ENCODE measurements at regions not wholly inside any gene's neighbourhood (a gene's known extent, or its start where the extent isn't known, plus 50 kb on each side); places are given as distances from the start of the nearest gene placed in this dataset.

GRCh38 chr5:82345108-82345507 lies 67.0 kb upstream of the RPS23 start (continued):
- TF ChIP-seq KDM4A (IDR thresholded peaks at IDR 0.05; ENCODE audit: low read depth, low read length, severe bottlenecking) (no peak), EP300 (IDR thresholded peaks at IDR 0.05; ENCODE audit: borderline replicate concordance in 1 of 2, low read depth in 2 of 2, low read length in 2 of 2) (no peak), RBBP5 (IDR thresholded peaks at IDR 0.05; ENCODE audit: borderline replicate concordance, low read depth, low read length) (no peak), NANOG (IDR thresholded peaks at IDR 0.05; ENCODE audit: insufficient read depth, low read depth, low read length, poor library complexity, severe bottlenecking) (no peak), RAD21 (IDR thresholded peaks at IDR 0.05 in 1 of 2, conservative IDR thresholded peaks at IDR 0.05 in 1 of 2; ENCODE audit: low read depth in 2 of 2, low read length in 2 of 2) (no peak)

All from H1 (cell line).